ENCODE measurements at regions not wholly inside any gene's neighbourhood (a gene's known extent, or its start where the extent isn't known, plus 50 kb on each side); places are given as distances from the start of the nearest gene placed in this dataset.

DNA sequence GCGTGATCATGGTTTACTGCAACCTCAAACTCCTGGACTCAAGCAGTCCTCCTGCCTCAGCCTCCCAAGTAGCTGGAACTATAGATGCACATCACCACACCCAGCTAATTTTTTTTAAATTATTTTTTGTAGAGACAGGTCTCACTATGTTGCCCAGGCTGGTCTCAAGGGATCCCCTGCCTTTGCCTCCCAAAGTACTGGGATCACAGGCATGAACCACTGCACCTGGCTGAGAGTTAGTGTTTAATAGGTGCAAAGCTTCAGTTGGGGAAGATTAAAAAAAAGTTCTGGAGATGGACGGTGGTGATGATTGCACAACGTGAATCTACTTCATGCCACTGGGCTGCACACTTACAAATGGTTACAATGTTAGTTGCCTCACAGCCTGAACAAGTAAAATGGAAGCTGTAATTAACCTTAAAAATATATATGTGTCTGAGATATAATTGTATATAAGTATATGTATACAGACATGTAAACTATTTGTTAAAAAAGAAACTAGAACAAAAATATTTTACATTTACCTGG lies 106.4 kb upstream of the ZNF438 start:
- TF ChIP-seq JUND (IDR thresholded peaks at IDR 0.05; ENCODE audit: low read depth): no peak
- in situ Hi-C loops (cut with HindIII; ENCODE audit: low pct_unique_long_range_greater_than_20kb, low sequenced_read_pairs): no loop called here
- DNase-seq (ENCODE audit: low read depth in 1 of 2, low spot score in 1 of 2): no peak

DNA sequence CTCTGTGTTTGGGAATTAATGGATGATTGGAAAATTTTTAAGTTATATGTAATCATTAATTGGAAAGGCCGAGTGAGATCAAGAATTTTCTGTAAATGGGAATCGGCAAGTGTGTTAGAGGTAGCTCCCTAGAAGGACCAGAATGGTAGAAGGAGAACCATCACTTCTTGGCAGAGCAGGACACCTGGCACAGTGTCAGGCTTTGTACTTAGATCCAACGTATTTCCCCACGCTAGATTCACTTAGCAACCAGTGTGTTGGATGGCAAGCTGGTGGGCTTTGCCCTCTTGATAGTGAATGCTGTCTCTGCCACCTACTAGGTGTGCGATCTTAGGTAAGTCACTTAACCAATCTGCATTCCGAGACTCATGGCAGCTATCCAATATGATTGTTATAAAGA lies 107.8 kb upstream of the ZNF438 start:
- TF ChIP-seq JUND (IDR thresholded peaks at IDR 0.05; ENCODE audit: low read depth): no peak
- DNase-seq (ENCODE audit: low read depth in 1 of 2, low spot score in 1 of 2): no peak
- in situ Hi-C loops (cut with HindIII; ENCODE audit: low pct_unique_long_range_greater_than_20kb, low sequenced_read_pairs): no loop called here

DNA sequence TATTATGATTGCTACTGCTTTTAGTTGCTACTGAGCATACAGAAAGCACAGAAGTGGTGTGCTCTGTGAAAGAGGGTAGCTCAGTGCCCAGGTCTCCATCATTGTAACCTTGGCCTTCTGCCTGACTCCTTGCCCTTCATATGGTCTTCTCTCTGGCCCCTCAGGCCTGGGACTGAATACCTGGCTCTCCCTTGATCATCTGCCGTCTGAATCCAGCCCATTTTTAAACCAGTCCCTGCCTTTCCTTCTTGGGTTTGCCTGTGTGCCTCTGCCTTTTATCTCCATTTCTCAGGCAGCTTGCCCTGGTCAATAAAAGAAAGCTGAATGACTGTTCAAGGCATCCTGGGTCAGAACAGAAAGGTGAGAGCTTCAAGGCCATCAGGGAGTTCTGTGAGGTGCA lies 109.1 kb upstream of the ZNF438 start:
- no peak for TF ChIP-seq JUND (IDR thresholded peaks at IDR 0.05; ENCODE audit: low read depth)
- no peak for DNase-seq (ENCODE audit: low read depth in 1 of 2, low spot score in 1 of 2)
- in situ Hi-C loops (cut with HindIII; ENCODE audit: low pct_unique_long_range_greater_than_20kb, low sequenced_read_pairs): no loop called here

DNA sequence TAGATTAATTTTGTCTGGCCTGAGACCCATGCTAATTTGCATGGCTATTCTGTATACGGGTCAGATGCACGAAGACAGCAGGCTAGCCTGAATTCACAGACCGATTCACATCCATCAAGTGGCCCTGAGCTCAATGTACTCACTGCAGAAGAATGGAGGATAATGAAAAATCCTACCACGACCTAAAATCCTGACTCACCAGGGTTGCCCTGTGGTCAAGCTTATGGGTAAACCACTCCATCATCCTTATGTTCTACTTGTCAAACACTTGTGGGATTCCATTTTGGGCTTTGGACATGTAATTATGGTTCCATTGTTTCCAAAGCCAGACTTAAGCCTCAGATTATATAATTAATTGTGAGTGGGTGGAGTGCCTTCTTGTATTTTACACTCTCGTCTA lies 110.4 kb upstream of the ZNF438 start:
- TF ChIP-seq JUND (IDR thresholded peaks at IDR 0.05; ENCODE audit: low read depth): no peak
- in situ Hi-C loops (cut with HindIII; ENCODE audit: low pct_unique_long_range_greater_than_20kb, low sequenced_read_pairs): no loop called here
- no peak for DNase-seq (ENCODE audit: low read depth in 1 of 2, low spot score in 1 of 2)

DNA sequence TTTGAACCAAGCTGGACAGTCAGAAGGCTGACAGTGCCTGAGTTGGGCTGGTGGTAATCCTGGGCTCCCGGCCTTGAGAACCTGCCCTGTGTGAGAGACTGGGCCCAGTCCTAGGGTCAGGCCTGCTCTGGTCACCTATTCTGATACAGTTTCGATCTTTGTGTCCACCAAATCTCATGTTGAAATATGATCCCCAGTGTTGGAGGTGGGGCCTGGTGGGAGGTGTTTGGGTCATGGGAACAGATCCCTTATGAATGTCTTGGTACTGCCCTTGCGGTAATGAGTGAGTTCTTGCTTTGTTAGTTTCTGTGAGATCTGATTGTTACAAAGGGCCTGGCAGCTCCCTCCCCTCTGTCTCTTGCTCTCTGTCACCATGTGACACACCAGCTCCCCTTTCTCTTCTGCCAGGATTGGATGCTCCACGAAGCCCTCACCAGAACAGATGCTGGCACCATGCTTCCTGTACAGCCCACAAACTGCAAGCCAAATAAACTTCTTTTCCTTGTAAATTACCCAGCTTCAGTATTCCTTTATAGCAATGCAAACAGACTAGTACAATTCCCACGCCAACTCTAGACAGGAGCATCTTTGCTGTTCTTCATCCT lies 111.8 kb upstream of the ZNF438 start:
- in situ Hi-C loops (cut with HindIII; ENCODE audit: low pct_unique_long_range_greater_than_20kb, low sequenced_read_pairs): no loop called here
- DNase-seq (ENCODE audit: low read depth in 1 of 2, low spot score in 1 of 2): no peak
- no peak for TF ChIP-seq JUND (IDR thresholded peaks at IDR 0.05; ENCODE audit: low read depth)

DNA sequence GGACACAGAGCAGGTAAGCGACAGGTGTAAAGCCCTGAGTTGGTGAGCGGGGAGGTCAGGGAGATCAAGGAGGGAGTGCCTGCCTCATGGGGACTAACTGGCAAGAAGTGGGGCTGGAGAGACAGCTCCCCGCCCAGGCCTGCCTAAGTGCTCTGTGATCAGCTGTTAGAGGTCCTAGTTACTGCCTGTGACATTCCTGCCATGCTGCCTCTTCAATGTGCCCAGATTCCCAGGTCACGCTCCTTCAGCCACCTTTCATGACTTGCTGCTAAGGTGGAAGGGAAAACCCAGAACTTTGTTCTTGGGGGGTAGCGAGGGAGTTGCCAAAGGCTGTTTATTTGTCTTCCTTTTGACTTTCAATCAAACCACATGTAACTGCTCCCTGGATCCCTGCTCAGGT lies 114.3 kb upstream of the ZNF438 start:
- in situ Hi-C loops (cut with HindIII; ENCODE audit: low pct_unique_long_range_greater_than_20kb, low sequenced_read_pairs): no loop called here
- no peak for DNase-seq (ENCODE audit: low read depth in 1 of 2, low spot score in 1 of 2)
- no peak for TF ChIP-seq JUND (IDR thresholded peaks at IDR 0.05; ENCODE audit: low read depth)

DNA sequence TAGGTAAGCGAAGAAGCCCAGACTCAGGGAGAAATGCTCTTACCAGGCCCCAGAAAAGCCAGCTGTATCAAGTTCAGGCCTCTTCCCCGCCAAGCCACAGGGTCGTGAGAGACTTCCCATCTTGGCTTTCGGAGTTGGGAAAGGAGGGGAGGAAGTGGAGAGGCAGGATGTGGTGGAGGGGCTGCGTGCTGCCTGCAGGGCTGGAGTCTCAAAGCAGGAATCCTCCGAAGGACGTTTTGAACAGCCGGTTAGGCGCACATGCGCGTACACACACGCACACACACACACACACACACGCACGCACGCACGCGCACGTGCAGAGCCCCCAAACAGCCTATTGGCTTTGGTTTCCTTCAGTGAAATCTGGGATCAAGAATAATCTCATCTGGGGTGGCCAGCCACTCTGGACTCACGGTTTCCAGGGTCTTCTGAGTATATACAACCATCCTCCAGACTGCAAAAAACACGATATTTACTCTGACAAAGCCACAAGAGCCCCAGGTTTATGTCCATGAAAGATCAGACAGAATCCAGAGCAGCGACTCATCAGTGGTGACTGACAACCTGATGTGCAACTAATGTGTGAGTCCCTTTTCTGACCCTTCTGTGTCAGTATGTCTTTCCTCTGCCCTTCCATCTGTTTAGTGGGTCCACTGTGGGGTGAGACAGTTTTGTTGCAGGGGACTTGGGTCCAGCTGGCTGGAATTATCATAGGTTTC lies 115.0 kb upstream of the ZNF438 start:
- in situ Hi-C loops (cut with HindIII; ENCODE audit: low pct_unique_long_range_greater_than_20kb, low sequenced_read_pairs): no loop called here

DNA sequence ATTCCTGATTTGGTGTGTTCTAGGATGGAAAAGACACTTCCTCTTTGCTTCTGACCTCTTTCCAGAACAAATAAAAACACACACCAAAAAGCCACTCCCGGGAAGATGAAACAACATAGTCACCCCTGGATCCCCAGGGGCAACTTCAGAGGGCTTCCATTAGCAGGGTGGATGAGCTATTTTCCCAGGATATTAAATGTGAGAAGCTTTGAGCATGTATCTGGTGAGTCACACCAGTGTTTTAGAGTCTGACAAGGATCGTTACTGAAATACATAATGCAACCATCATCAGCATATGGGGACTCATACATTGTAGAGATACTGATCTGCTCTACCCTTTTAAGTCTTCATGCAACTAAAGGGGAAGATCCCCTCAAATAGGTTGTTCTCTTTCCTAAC lies 115.5 kb upstream of the ZNF438 start:
- in situ Hi-C loops (cut with HindIII; ENCODE audit: low pct_unique_long_range_greater_than_20kb, low sequenced_read_pairs): no loop called here
- no peak for TF ChIP-seq JUND (IDR thresholded peaks at IDR 0.05; ENCODE audit: low read depth)
- DNase-seq (ENCODE audit: low read depth in 1 of 2, low spot score in 1 of 2): no peak

More for the DNA sequence above, 115.0 kb upstream of the ZNF438 start:
- DNase-seq (ENCODE audit: low read depth in 1 of 2, low spot score in 1 of 2): no peak
- no peak for TF ChIP-seq JUND (IDR thresholded peaks at IDR 0.05; ENCODE audit: low read depth)

DNA sequence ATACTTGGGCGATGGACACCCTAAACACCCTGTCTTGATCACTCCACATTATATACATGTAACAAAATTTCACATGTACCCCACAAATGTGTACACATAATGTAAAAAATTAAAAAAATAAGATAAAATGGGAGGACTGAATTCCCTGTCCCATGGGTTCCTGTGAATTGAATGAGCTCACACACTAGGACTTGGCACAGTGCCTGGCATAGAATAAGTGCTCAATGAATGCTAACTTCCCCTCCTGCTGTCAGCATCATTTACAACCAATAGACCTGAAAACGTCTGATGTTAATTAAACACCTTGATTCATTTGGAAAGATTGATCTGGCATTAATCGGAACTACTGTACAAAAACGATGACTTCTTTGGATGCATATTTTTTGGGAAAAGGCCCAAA lies 117.3 kb upstream of the ZNF438 start:
- in situ Hi-C loops (cut with HindIII; ENCODE audit: low pct_unique_long_range_greater_than_20kb, low sequenced_read_pairs): no loop called here
- no peak for TF ChIP-seq JUND (IDR thresholded peaks at IDR 0.05; ENCODE audit: low read depth)
- no peak for DNase-seq (ENCODE audit: low read depth in 1 of 2, low spot score in 1 of 2)

DNA sequence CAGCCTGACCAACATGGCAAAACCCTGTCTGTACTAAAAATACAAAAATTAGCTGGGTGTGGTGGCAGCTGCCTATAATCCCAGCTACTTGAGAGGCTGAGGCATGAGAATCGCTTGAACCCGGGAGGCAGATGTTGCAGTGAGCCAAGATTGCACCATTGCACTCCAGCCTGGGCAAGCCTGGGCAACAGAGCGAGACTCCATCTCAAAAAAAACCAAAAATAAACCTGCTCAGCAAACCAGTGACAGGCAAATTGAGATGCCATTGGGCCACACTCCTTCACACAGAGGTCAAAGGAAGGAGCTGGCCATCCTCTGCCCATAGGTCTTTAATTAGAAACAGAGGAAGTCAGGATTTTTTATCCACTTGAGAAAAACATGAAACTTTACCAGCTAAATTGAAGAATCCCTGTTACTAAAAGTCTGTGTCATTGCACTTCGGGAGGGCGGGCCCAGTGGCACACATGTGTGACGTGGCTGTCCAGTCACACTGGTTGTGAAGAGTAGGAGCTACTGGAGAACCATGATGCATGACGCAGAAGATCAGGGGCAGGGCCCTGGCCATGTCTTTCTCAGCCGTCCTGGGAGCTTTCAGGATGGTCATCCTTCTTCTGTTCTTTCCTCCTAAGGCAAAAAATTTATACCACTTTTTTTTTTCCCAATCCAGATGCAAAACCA lies 118.3 kb upstream of the ZNF438 start:
- in situ Hi-C loops (cut with HindIII; ENCODE audit: low pct_unique_long_range_greater_than_20kb, low sequenced_read_pairs): no loop called here
- DNase-seq (ENCODE audit: low read depth in 1 of 2, low spot score in 1 of 2): no peak

DNA sequence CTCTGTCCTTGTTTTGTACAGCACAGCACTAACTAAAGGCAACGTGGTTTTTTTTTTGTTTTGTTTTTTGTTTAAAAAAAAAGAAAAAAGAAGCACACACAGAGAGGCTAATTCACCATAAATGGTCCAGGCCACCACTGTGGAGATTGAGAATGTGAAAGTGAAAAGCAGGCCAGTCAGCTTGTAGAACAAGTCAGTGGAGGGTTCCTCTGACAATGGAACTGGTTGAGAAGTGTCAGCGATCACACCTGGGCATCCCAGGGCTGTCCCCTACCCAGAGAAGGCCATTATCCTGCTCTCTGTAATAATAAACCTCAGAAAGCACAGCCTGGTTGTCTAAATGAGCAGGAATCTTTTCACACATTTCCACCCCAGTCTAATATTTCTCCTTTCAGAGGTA lies 119.6 kb upstream of the ZNF438 start:
- no peak for DNase-seq (ENCODE audit: low read depth in 1 of 2, low spot score in 1 of 2)
- in situ Hi-C loops (cut with HindIII; ENCODE audit: low pct_unique_long_range_greater_than_20kb, low sequenced_read_pairs): no loop called here
- no peak for TF ChIP-seq JUND (IDR thresholded peaks at IDR 0.05; ENCODE audit: low read depth)

More for the DNA sequence above, 118.3 kb upstream of the ZNF438 start:
- no peak for TF ChIP-seq JUND (IDR thresholded peaks at IDR 0.05; ENCODE audit: low read depth)

DNA sequence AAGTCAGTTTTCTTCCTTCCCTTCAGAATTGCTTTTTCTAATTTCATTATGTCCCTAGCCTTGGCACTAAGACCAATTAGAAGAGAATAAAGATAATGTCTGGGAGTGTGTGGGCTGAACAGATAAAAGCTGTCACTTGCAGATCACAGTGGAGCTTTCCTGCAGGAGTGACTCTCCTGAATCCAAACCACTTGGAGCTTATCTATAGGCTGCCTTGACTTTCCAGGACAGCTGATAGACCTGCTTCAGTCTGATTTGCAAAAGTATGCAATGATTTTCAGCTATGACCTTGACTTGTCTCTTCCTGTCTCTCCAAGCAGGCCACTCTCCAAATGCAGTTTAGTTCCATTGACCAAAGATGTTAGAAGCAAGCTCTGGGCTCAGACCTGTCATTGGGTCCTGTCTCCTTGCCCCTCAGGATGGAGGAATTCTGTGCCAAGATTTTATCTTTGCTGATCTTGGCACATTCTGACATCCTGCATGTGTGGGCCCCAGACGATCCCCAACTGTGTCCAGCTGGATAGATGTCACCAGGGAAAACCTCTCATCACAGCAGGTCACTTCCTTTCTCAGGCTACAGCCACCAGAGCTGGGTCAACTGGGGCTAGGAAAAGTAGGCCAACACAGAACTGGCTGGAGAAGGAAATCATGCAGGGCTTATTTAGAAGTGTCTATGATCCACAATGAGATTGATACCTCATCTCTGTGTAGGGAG lies 120.9 kb upstream of the ZNF438 start:
- in situ Hi-C loops (cut with HindIII; ENCODE audit: low pct_unique_long_range_greater_than_20kb, low sequenced_read_pairs): no loop called here
- DNase-seq (ENCODE audit: low read depth in 1 of 2, low spot score in 1 of 2): no peak
- TF ChIP-seq JUND (IDR thresholded peaks at IDR 0.05; ENCODE audit: low read depth): no peak

Measured in T47D (cell line).